Fibroblast of skin of abdomen (primary cell): ENCODE measurements at regions not wholly inside any gene's neighbourhood (a gene's known extent, or its start where the extent isn't known, plus 50 kb on each side); places are given as distances from the start of the nearest gene placed in this dataset.

Experiments
- DNase-seq: peaks from one replicate; pipeline ENCODE4 v3.0.0-alpha.2; 2013

GRCh38 chr20:4069751-4070150 lies 54.4 kb upstream of the RNF24 start:
- no peak for DNase-seq

GRCh38 chr20:4068708-4069107 lies 53.4 kb upstream of the RNF24 start:
- no peak for DNase-seq

GRCh38 chr20:4067600-4068261 lies 52.4 kb upstream of the RNF24 start:
- peak; percentile 79 for DNase-seq

- no peak for DNase-seq
Observed at GRCh38 chr20:4066551-4066950, 51.2 kb upstream of the RNF24 start.

GRCh38 chr20:4065391-4065844 lies 50.1 kb upstream of the RNF24 start:
- peak; percentile 94 for DNase-seq
